ENCODE measurements at regions not wholly inside any gene's neighbourhood (a gene's known extent, or its start where the extent isn't known, plus 50 kb on each side); places are given as distances from the start of the nearest gene placed in this dataset.
"Not testable (repeated sequence)": the region's sequence is repeated elsewhere in the genome, so short reads cannot be mapped to it uniquely, and the experiment has no call there.

GRCh38 chr3:177249203-177249602 is 51.9 kb upstream of the TBL1XR1 start:
- DNase-seq (no peak), ATAC-seq (replicated peaks in 1 of 2) (no peak)
- H3K4me3 Mint-ChIP-seq: no peak overlapping the region
- H3K4me1 Mint-ChIP-seq (ENCODE audit: low read depth): no peaks in the 10 kb centered on the region
- peaks cover 1 to 4% of the 10 kb centered on the region in 2 donors for H3K36me3 Mint-ChIP-seq (ENCODE audit: insufficient read depth in 2 of 2)
- no peak overlapping the region for H3K27ac Mint-ChIP-seq
- no peaks in the 10 kb centered on the region for H3K27me3 Mint-ChIP-seq (ENCODE audit: low read depth)
- peaks cover 2 to 3% of the 10 kb centered on the region in 2 donors for H3K9me3 Mint-ChIP-seq

GRCh38 chr3:177250151-177250550 is 52.9 kb upstream of the TBL1XR1 start:
- no peak for ATAC-seq (replicated peaks in 1 of 2)
- Mint-ChIP-seq H3K36me3 (ENCODE audit: insufficient read depth in 2 of 2) (peaks cover 1 to 4% of the 10 kb centered on the region in 2 donors), H3K4me3 (no peak overlapping the region), H3K27ac (no peak overlapping the region), H3K9me3 (peaks cover 2 to 3% of the 10 kb centered on the region in 2 donors), H3K4me1 (ENCODE audit: low read depth) (no peaks in the 10 kb centered on the region), H3K27me3 (ENCODE audit: low read depth) (no peaks in the 10 kb centered on the region)
- DNase-seq: no peak

GRCh38 chr3:177251755-177252154 is 54.5 kb upstream of the TBL1XR1 start:
- no peaks in the 10 kb centered on the region for H3K4me1 Mint-ChIP-seq (ENCODE audit: low read depth)
- no peaks in the 10 kb centered on the region for H3K27me3 Mint-ChIP-seq (ENCODE audit: low read depth)
- H3K4me3 Mint-ChIP-seq: no peak overlapping the region
- no peak overlapping the region for H3K27ac Mint-ChIP-seq
- ATAC-seq (replicated peaks in 1 of 2): no peak
- DNase-seq: no peak
- H3K9me3 Mint-ChIP-seq: peaks cover 2 to 3% of the 10 kb centered on the region in 2 donors
- peaks cover 1 to 3% of the 10 kb centered on the region in 2 donors for H3K36me3 Mint-ChIP-seq (ENCODE audit: insufficient read depth in 2 of 2)

DNA sequence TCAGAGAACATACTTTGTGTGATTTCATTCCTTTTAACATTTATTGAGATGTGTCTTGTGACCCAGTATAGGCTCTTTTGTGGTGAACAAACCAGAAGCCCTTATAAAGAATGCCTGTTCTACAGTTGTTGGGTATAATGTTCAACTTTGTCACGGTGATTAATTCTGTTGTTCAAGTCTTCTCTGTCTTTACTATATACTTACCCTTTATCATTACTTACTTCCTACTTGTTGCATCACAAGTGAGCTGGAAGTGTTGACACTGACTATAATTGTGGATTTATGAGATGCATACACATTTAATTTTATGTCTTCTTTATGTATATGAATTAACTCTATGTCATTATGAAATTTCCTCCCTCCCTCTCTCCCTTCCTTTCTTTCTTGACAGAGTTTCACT is 59.7 kb upstream of the TBL1XR1 start:
- Mint-ChIP-seq H3K27me3 (ENCODE audit: low read depth) (no peaks in the 10 kb centered on the region), H3K27ac (no peak overlapping the region), H3K4me3 (no peak overlapping the region), H3K9me3 (no peaks in the 10 kb centered on the region), H3K36me3 (ENCODE audit: insufficient read depth in 2 of 2) (no peaks in the 10 kb centered on the region), H3K4me1 (ENCODE audit: low read depth) (no peaks in the 10 kb centered on the region)
- ATAC-seq (replicated peaks in 1 of 2) (no peak), DNase-seq (no peak)

- H3K36me3 Mint-ChIP-seq (ENCODE audit: insufficient read depth in 2 of 2): no peaks in the 10 kb centered on the region
- no peak overlapping the region for H3K4me3 Mint-ChIP-seq
- no peak for ATAC-seq (replicated peaks in 1 of 2)
- no peaks in the 10 kb centered on the region for H3K4me1 Mint-ChIP-seq (ENCODE audit: low read depth)
- no peaks in the 10 kb centered on the region for H3K27me3 Mint-ChIP-seq (ENCODE audit: low read depth)
- H3K27ac Mint-ChIP-seq: no peak overlapping the region
- no peak for DNase-seq
- no peaks in the 10 kb centered on the region for H3K9me3 Mint-ChIP-seq
Measured at GRCh38 chr3:177257625-177258024, 60.3 kb upstream of the TBL1XR1 start.

- H3K27ac Mint-ChIP-seq: no peak overlapping the region
- DNase-seq: no peak
- H3K4me3 Mint-ChIP-seq: no peak overlapping the region
- no peaks in the 10 kb centered on the region for H3K9me3 Mint-ChIP-seq
- peaks cover 7% of the 10 kb centered on the region for H3K4me1 Mint-ChIP-seq (ENCODE audit: low read depth)
- ATAC-seq (replicated peaks in 1 of 2): no peak
- no peaks in the 10 kb centered on the region for H3K36me3 Mint-ChIP-seq (ENCODE audit: insufficient read depth in 2 of 2)
- no peaks in the 10 kb centered on the region for H3K27me3 Mint-ChIP-seq (ENCODE audit: low read depth)
Measured at GRCh38 chr3:177262396-177262795, 65.1 kb upstream of the TBL1XR1 start.

DNA sequence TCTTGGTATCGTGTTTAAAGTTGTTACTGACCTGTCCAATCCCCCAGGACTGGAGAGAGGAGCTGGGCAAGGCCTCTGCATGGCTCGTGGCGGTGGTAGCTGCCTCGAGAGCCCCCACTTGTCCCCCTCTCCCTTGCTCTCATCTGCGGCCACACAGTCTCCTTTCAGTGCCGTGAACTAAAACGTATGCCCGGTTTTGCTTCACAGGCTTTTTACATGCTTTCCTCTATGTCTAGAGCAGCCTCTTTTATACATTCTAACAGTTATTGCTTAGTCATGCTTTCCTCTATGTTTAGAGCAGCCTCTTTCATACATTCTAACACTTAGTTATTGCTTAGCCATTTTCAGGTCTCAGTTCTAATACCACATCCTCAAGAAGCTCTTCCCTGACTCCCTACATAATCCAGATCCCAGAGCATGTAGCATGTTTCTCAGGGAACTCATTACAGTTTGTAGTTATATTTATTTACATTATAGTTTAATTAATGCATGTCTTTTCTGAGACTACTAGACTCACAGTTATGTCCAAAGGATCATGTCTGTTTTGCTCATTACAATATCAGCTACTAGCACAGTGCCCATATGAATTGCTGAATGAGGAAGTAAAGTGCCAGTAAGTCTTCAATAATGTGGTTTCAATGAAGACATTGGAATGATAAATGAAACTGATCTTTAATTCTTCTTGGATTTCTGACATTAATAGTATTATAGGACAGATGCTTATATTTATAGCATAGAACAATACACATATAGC is 66.5 kb upstream of the TBL1XR1 start:
- Mint-ChIP-seq H3K9me3 (no peaks in the 10 kb centered on the region), H3K4me3 (no peak overlapping the region), H3K36me3 (ENCODE audit: insufficient read depth in 2 of 2) (no peaks in the 10 kb centered on the region), H3K27ac (no peak overlapping the region), H3K4me1 (ENCODE audit: low read depth) (peaks cover 7% of the 10 kb centered on the region), H3K27me3 (ENCODE audit: low read depth) (no peaks in the 10 kb centered on the region)
- DNase-seq (no peak), ATAC-seq (replicated peaks in 1 of 2) (no peak)

DNA sequence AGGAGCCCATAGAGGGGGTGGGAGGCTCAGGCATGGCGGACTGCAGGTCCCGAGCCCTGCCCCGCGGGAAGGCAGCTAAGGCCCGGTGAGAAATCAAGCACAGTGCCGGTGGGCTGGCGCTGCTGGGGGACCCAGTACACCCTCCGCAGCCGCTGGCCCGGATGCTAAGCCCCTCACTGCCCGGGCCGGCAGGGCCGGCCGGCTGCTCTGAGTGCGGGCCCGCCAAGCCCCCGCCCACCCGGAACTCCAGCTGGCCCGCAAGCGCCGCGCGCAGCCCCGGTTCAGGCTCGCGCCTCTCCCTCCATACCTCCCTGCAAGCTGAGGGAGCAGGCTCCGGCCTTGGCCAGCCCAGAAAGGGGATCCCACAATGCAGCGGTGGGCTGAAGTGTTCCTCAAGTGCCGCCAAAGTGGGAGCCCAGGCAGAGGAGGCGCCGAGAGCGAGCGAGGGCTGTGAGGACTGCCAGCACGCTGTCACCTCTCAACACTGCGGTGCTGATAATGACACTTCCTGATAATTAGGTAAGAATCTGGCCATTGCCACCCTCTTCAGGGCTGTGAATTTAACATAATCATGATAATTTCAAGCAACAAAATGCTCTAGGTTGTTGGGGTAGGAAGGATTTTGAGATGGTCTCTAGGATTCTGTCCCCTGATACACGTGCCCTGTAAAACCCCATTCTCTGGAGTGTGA is 74.7 kb upstream of the TBL1XR1 start:
- H3K4me1 Mint-ChIP-seq (ENCODE audit: low read depth); H3K9me3 Mint-ChIP-seq; H3K27me3 Mint-ChIP-seq (ENCODE audit: low read depth); ATAC-seq (replicated peaks in 1 of 2); H3K4me3 Mint-ChIP-seq; H3K27ac Mint-ChIP-seq; H3K36me3 Mint-ChIP-seq (ENCODE audit: insufficient read depth in 2 of 2); DNase-seq: not testable (repeated sequence)

DNA sequence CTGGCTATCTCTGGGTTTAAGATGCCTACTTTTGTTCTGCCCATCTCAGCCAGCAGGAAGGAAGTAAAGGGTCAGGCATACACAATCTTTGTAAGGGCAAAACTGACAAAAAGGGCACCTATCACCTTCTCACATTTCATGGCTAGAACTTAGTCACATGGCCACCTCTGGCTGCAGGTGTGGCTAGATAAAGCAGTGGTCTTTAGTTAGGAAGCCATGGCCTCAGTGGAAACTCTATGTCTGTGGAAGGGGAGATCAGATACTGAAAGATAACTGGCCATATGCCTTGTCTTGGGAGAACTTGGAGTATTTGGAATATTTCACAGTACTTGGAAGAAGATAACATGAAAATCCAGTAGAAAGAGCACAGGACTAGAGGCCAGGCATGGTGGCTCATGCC is 80.7 kb upstream of the TBL1XR1 start:
- no peak overlapping the region for H3K27ac Mint-ChIP-seq
- no peak for DNase-seq
- H3K27me3 Mint-ChIP-seq (ENCODE audit: low read depth): no peaks in the 10 kb centered on the region
- peaks cover 20% of the 10 kb centered on the region for H3K4me1 Mint-ChIP-seq (ENCODE audit: low read depth)
- H3K36me3 Mint-ChIP-seq (ENCODE audit: insufficient read depth in 2 of 2): peaks cover 0 to 12% of the 10 kb centered on the region in 2 donors
- H3K9me3 Mint-ChIP-seq: peaks cover 0 to 2% of the 10 kb centered on the region in 2 donors
- no peak for ATAC-seq (replicated peaks in 1 of 2)
- H3K4me3 Mint-ChIP-seq: no peak overlapping the region

- Mint-ChIP-seq H3K9me3 (peaks cover 0 to 2% of the 10 kb centered on the region in 2 donors), H3K27me3 (ENCODE audit: low read depth) (no peaks in the 10 kb centered on the region), H3K27ac (no peak overlapping the region), H3K4me1 (ENCODE audit: low read depth) (peaks cover 25% of the 10 kb centered on the region), H3K4me3 (no peak overlapping the region), H3K36me3 (ENCODE audit: insufficient read depth in 2 of 2) (peaks cover 0 to 12% of the 10 kb centered on the region in 2 donors)
- DNase-seq: no peak
- no peak for ATAC-seq (replicated peaks in 1 of 2)
Measured at GRCh38 chr3:177279118-177279815, 82.0 kb upstream of the TBL1XR1 start.

DNA sequence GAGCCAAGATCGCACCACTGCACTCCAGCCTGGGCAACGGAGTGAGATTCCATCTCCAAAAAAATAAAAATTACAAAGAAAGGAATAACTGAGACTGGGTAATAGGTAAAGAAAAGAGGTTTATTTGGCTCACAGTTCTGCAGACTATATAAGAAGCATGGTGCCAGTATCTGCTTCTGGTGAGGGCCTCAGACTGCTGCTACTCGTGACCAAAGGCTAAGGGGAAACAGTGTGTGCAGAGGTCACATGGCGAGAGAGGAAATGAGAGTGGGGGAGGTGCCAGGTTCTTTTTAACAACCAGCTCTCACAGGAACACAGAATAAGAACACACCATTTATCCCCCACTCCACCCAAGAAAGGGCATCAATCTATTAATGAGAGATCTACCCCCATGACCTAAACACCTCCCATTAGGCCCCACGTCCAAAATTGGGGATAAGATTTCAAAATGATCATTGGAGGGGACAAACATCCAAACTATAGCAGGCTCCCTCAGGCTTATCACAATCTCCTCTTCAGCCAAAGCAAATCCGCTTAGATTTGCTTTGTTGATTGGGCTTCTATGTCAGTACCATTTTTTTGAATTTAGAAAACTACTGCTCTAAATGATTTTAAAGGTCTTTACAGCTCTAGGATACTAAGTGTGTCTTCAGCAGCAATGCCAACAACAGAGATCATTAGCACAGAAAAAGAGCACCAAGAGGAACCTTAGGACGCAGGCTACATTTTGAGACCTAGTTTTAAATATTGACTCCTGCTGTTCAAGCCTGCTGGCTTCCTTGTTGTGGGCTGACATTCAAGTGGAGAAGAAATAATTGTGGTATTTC is 84.2 kb upstream of the TBL1XR1 start:
- Mint-ChIP-seq H3K27ac (no peak overlapping the region), H3K4me1 (ENCODE audit: low read depth) (peaks cover 30% of the 10 kb centered on the region), H3K9me3 (peaks cover 0 to 2% of the 10 kb centered on the region in 2 donors), H3K27me3 (ENCODE audit: low read depth) (no peaks in the 10 kb centered on the region), H3K4me3 (no peak overlapping the region), H3K36me3 (ENCODE audit: insufficient read depth in 2 of 2) (peaks cover 0 to 12% of the 10 kb centered on the region in 2 donors)
- ATAC-seq (replicated peaks in 1 of 2) (peak in 1 of 2 donors; percentile 25), DNase-seq (no peak)

DNA sequence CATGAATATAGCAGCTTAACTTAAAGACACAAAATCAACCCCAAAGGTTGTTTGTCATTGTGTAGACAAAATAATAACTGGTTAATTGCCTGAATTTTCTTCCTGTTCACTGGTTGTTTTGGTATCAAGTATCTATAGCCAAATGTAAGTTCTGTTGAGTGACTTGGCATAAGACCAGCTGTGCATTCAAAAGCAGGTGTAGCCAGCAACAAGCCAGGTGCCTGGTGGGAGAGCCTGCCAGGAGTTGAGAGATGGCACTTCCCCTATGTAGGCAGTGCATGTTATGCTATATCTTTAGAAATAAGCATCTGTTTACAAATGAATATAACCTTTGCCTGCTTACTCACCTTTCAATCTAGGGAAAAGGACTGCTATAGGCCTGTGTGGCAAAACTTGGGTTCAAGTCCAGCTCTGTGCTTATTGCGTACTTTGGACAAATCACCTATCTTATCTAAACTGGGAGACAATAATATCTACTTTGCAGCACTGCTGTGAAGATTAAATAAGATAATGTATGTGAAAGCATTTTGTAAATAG is 84.9 kb upstream of the TBL1XR1 start:
- H3K4me3 Mint-ChIP-seq: no peak overlapping the region
- peaks cover 0 to 2% of the 10 kb centered on the region in 2 donors for H3K9me3 Mint-ChIP-seq
- no peaks in the 10 kb centered on the region for H3K27me3 Mint-ChIP-seq (ENCODE audit: low read depth)
- peaks cover 30% of the 10 kb centered on the region for H3K4me1 Mint-ChIP-seq (ENCODE audit: low read depth)
- ATAC-seq (replicated peaks in 1 of 2) (no peak), DNase-seq (no peak)
- peaks cover 0 to 12% of the 10 kb centered on the region in 2 donors for H3K36me3 Mint-ChIP-seq (ENCODE audit: insufficient read depth in 2 of 2)
- H3K27ac Mint-ChIP-seq: no peak overlapping the region

Data from activated T-cell treated with anti-CD3 and anti-CD28 coated beads, Interleukin-2, amount 50 U/mL, for 72 hours (primary cell).